MG63 (cell line): ENCODE measurements at regions not wholly inside any gene's neighbourhood (a gene's known extent, or its start where the extent isn't known, plus 50 kb on each side); places are given as distances from the start of the nearest gene placed in this dataset.

Experiments used
- DNase-seq: peaks from one replicate; pipeline ENCODE4 v3.0.0-alpha.2; 2020
- H3K27me3 ChIP-seq: fragments of 250-450 bp; sonication (Bioruptor Pico); 2 replicates; pipeline ENCODE4 v1.5.1; 2020; ENCODE audit warnings: mild to moderate bottlenecking, moderate library complexity
- H3K36me3 ChIP-seq: fragments of 250-450 bp; sonication (Bioruptor Pico); 2 replicates; pipeline ENCODE4 v1.5.1; 2020; ENCODE audit warnings: mild to moderate bottlenecking, moderate library complexity
- H3K4me3 ChIP-seq: fragments of 250-450 bp; sonication (Bioruptor Pico); 2 replicates; pipeline ENCODE4 v1.5.1; 2020; ENCODE audit warnings: mild to moderate bottlenecking, moderate library complexity
- H3K9me3 ChIP-seq: fragments of 250-450 bp; sonication (Bioruptor Pico); 2 replicates; pipeline ENCODE4 v1.5.1; 2020; ENCODE audit warnings: mild to moderate bottlenecking, moderate library complexity

DNA sequence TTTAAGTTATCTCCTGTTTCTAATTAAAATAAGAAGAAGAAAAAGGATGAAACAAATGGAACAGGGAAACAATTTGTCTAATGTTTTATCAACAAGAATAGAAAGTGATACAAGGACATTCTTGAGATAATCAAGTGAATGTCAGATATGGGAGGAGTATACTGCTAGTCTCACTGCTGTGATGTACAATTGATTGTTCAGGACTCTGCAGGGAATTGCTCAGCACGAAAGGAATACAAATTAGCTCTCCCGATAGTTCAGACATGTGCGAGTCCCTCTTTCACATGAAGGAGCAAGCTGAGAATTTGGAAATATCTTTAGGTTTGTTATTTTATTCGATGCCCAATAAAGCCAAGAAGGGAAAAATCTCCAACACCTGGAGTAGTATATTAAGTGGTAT is 57.3 kb upstream of the FSTL5 start:
- H3K9me3 ChIP-seq, result no peaks in the 10 kb centered on the region
- no peak overlapping the region for H3K4me3 ChIP-seq
- H3K27me3 ChIP-seq, result no peaks in the 10 kb centered on the region
- no peaks in the 10 kb centered on the region for H3K36me3 ChIP-seq
- DNase-seq, result no peak
